ENCODE measurements at regions not wholly inside any gene's neighbourhood (a gene's known extent, or its start where the extent isn't known, plus 50 kb on each side); places are given as distances from the start of the nearest gene placed in this dataset.

GRCh38 chr5:67807439-67807888 is 408.1 kb upstream of the PIK3R1 start:
- TF ChIP-seq JUND (IDR thresholded peaks at IDR 0.05) (no peak), GABPA (IDR thresholded peaks at IDR 0.05; ENCODE audit: low read depth) (no peak), FOSL2 (IDR thresholded peaks at IDR 0.05; ENCODE audit: borderline replicate concordance, low read depth) (no peak), EP300 (IDR thresholded peaks at IDR 0.05; ENCODE audit: borderline replicate concordance in 1 of 2, low read depth in 1 of 2, low read length in 1 of 2) (no peak), TEAD4 (IDR thresholded peaks at IDR 0.05; ENCODE audit: borderline replicate concordance, insufficient read depth) (no peak)
